NCI-H2029 (cell line): ENCODE measurements at regions not wholly inside any gene's neighbourhood (a gene's known extent, or its start where the extent isn't known, plus 50 kb on each side); places are given as distances from the start of the nearest gene placed in this dataset.

ENCODE experiments used
- DNase-seq: peaks from one replicate; lab custom pipeline; 2025; lab: John Stamatoyannopoulos, UW

GRCh38 chr10:21326594-21327288 is 198.7 kb downstream of the SKIDA1 start:
- no peak for DNase-seq

- no peak for DNase-seq
Measured at GRCh38 chr10:21318540-21319167, 206.8 kb downstream of the SKIDA1 start.

GRCh38 chr10:21317902-21318301 is 207.6 kb downstream of the SKIDA1 start:
- no peak for DNase-seq

- peak; percentile 46 for DNase-seq
Measured at GRCh38 chr10:21315645-21316220, 209.7 kb downstream of the SKIDA1 start.

GRCh38 chr10:21314906-21315644 is 210.4 kb downstream of the SKIDA1 start:
- no peak for DNase-seq

GRCh38 chr10:21314111-21314626 is 211.3 kb downstream of the SKIDA1 start:
- DNase-seq = no peak

GRCh38 chr10:21313691-21314090 is 211.8 kb downstream of the SKIDA1 start:
- DNase-seq = no peak

- DNase-seq = no peak
Measured at GRCh38 chr10:21311426-21311825, 214.1 kb downstream of the SKIDA1 start.

- no peak for DNase-seq
Measured at GRCh38 chr10:21309427-21309826, 216.1 kb downstream of the SKIDA1 start.

- no peak for DNase-seq
Measured at GRCh38 chr10:21308946-21309345, 216.5 kb downstream of the SKIDA1 start.

GRCh38 chr10:21308018-21308417 is 217.5 kb downstream of the SKIDA1 start:
- no peak for DNase-seq

- DNase-seq = no peak
Measured at GRCh38 chr10:21304608-21305007, 220.9 kb downstream of the SKIDA1 start.

GRCh38 chr10:21304198-21304597 is 221.3 kb downstream of the SKIDA1 start:
- no peak for DNase-seq

- no peak for DNase-seq
Measured at GRCh38 chr10:21300551-21300950, 224.9 kb downstream of the SKIDA1 start.

GRCh38 chr10:21299330-21299729 is 226.2 kb downstream of the SKIDA1 start:
- no peak for DNase-seq

- DNase-seq = no peak
Measured at GRCh38 chr10:21298701-21299100, 226.8 kb downstream of the SKIDA1 start.

GRCh38 chr10:21297603-21298383 is 227.7 kb downstream of the SKIDA1 start:
- no peak for DNase-seq

- no peak for DNase-seq
Measured at GRCh38 chr10:21296575-21297355, 228.7 kb downstream of the SKIDA1 start.

GRCh38 chr10:21293518-21294356 is 231.7 kb downstream of the SKIDA1 start:
- DNase-seq = no peak
